ENCODE measurements at regions not wholly inside any gene's neighbourhood (a gene's known extent, or its start where the extent isn't known, plus 50 kb on each side); places are given as distances from the start of the nearest gene placed in this dataset.

DNA sequence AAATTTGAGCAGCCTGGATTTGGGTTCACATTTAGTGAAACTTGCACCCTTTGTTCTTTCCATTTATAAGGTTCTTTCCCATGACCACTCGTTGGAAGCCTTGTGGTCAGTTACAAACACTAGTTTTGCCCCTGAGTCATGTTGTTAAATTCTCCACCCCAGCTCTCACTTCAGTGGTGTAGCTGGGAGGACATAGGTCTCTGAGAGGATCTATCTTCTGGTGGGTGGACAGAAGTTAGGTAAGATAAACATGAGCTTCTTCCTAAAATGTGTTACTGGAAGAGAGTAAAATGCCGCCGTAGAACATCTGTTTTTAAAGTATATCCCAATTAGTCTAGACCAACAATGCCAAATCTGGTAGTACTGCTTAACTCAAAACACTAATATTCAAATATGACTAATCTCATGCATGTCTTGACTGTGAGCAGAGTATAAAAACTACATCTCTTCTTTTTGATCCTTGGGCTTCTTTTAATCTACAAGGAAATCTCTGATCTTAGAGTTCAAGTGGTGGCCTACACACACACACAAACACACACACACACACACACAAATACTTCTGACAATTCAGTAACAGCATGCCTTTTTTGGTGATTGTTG is 162.6 kb upstream of the FN1 start:
- no peak overlapping the region for H3K27ac ChIP-seq (ENCODE audit: low read depth in 2 of 2, low read length in 2 of 2)
- H3K4me3 ChIP-seq (ENCODE audit: low read length in 3 of 3), result no peak overlapping the region
- FAIRE-seq (no peak), DNase-seq (no peak)
- no peak overlapping the region for H3K9ac ChIP-seq (ENCODE audit: low read length in 3 of 3)
- no peaks in the 10 kb centered on the region for H3K36me3 ChIP-seq (ENCODE audit: control insufficient read depth in 2 of 3, insufficient read depth in 3 of 3, low read length in 3 of 3)
- no peaks in the 10 kb centered on the region for H3K4me1 ChIP-seq (ENCODE audit: control insufficient read depth in 2 of 3, insufficient read depth in 2 of 3, low read depth in 1 of 3, low read length in 3 of 3)
- H3K9me3 ChIP-seq (ENCODE audit: control insufficient read depth in 2 of 3, insufficient read depth in 1 of 3, low read length in 3 of 3), result no peaks in the 10 kb centered on the region
- no peaks in the 10 kb centered on the region for H3K27me3 ChIP-seq (ENCODE audit: control insufficient read depth, insufficient read depth, low read length)
- TF ChIP-seq CTCF (IDR thresholded peaks at IDR 0.05; ENCODE audit: borderline replicate concordance, extremely low read depth, insufficient read depth), result no peak
- intact Hi-C loops (cut with DNase I), result no loop called here

GRCh38 chr2:215597577-215597976 is 161.7 kb upstream of the FN1 start:
- no peak for FAIRE-seq
- no peak for TF ChIP-seq CTCF (IDR thresholded peaks at IDR 0.05; ENCODE audit: borderline replicate concordance, extremely low read depth, insufficient read depth)
- Histone ChIP-seq H3K9ac (ENCODE audit: low read length in 3 of 3) (no peak overlapping the region), H3K36me3 (ENCODE audit: control insufficient read depth in 2 of 3, insufficient read depth in 3 of 3, low read length in 3 of 3) (no peaks in the 10 kb centered on the region), H3K27ac (ENCODE audit: low read depth in 2 of 2, low read length in 2 of 2) (no peak overlapping the region), H3K27me3 (ENCODE audit: control insufficient read depth, insufficient read depth, low read length) (no peaks in the 10 kb centered on the region), H3K4me1 (ENCODE audit: control insufficient read depth in 2 of 3, insufficient read depth in 2 of 3, low read depth in 1 of 3, low read length in 3 of 3) (no peaks in the 10 kb centered on the region), H3K4me3 (ENCODE audit: low read length in 3 of 3) (no peak overlapping the region), H3K9me3 (ENCODE audit: control insufficient read depth in 2 of 3, insufficient read depth in 1 of 3, low read length in 3 of 3) (no peaks in the 10 kb centered on the region)
- intact Hi-C loops (cut with DNase I), result no loop called here
- DNase-seq, result no peak

GRCh38 chr2:215594766-215595165 is 158.9 kb upstream of the FN1 start:
- H3K27ac ChIP-seq (ENCODE audit: low read depth in 2 of 2, low read length in 2 of 2), result no peak overlapping the region
- no peak for DNase-seq
- H3K36me3 ChIP-seq (ENCODE audit: control insufficient read depth in 2 of 3, insufficient read depth in 3 of 3, low read length in 3 of 3), result no peaks in the 10 kb centered on the region
- H3K9ac ChIP-seq (ENCODE audit: low read length in 3 of 3), result no peak overlapping the region
- no peaks in the 10 kb centered on the region for H3K9me3 ChIP-seq (ENCODE audit: control insufficient read depth in 2 of 3, insufficient read depth in 1 of 3, low read length in 3 of 3)
- no peak for FAIRE-seq
- no peak overlapping the region for H3K4me3 ChIP-seq (ENCODE audit: low read length in 3 of 3)
- no peaks in the 10 kb centered on the region for H3K27me3 ChIP-seq (ENCODE audit: control insufficient read depth, insufficient read depth, low read length)
- intact Hi-C loops (cut with DNase I), result no loop called here
- H3K4me1 ChIP-seq (ENCODE audit: control insufficient read depth in 2 of 3, insufficient read depth in 2 of 3, low read depth in 1 of 3, low read length in 3 of 3), result no peaks in the 10 kb centered on the region
- no peak for TF ChIP-seq CTCF (IDR thresholded peaks at IDR 0.05; ENCODE audit: borderline replicate concordance, extremely low read depth, insufficient read depth)
